22Rv1 (cell line): ENCODE measurements at regions not wholly inside any gene's neighbourhood (a gene's known extent, or its start where the extent isn't known, plus 50 kb on each side); places are given as distances from the start of the nearest gene placed in this dataset.
"Not testable (repeated sequence)": the region's sequence is repeated elsewhere in the genome, so short reads cannot be mapped to it uniquely, and the experiment has no call there.

Source experiments
- ZFX ChIP-seq: fragments of 450-650 bp; IDR thresholded peaks from 2 replicates; pipeline ENCODE4 v1.6.1; 2017; ENCODE audit warnings: antibody characterized with exemption, borderline replicate concordance
- TF ChIP-seq, protein P1 (sequence below): fragments of 450-650 bp; IDR thresholded peaks from 2 replicates; pipeline ENCODE4 v1.5.1; 2017; ENCODE audit warnings: mild to moderate bottlenecking

DNA sequence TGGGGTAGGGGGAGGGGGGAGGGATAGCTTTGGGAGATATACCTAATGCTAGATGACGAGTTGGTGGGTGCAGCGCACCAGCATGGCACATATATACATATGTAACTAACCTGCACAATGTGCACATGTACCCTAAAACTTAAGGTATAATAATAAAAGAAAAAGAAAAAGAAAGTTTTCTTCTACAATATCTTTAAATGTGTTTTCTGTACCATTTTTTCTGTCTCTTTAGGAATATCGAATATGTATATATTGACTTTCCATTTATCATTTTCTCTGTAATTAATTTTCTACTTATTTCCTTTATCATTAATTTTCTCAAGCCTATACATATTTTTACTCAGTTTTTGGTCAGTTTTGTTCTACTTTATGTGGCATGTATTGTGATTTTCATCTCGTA is 203.5 kb downstream of the SHOX2 start:
- TF ChIP-seq, protein P1, sequence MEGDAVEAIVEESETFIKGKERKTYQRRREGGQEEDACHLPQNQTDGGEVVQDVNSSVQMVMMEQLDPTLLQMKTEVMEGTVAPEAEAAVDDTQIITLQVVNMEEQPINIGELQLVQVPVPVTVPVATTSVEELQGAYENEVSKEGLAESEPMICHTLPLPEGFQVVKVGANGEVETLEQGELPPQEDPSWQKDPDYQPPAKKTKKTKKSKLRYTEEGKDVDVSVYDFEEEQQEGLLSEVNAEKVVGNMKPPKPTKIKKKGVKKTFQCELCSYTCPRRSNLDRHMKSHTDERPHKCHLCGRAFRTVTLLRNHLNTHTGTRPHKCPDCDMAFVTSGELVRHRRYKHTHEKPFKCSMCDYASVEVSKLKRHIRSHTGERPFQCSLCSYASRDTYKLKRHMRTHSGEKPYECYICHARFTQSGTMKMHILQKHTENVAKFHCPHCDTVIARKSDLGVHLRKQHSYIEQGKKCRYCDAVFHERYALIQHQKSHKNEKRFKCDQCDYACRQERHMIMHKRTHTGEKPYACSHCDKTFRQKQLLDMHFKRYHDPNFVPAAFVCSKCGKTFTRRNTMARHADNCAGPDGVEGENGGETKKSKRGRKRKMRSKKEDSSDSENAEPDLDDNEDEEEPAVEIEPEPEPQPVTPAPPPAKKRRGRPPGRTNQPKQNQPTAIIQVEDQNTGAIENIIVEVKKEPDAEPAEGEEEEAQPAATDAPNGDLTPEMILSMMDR, result not testable (repeated sequence)
- TF ChIP-seq ZFX, result not testable (repeated sequence)
